H1 (cell line): ENCODE measurements at regions not wholly inside any gene's neighbourhood (a gene's known extent, or its start where the extent isn't known, plus 50 kb on each side); places are given as distances from the start of the nearest gene placed in this dataset.

Experiments
- CTCF ChIA-PET: fragments of 300-600 bp; sonication (Branson Sonifier 250); formaldehyde crosslinking; loops from one replicate; lab custom pipeline; 2021; ENCODE audit not compliant: partially characterized antibody; lab: Charles Lee
- POLR2A ChIA-PET: fragments of 300-600 bp; sonication (Branson Sonifier 250); formaldehyde crosslinking; loops from one replicate; lab custom pipeline; 2021; ENCODE audit warnings: inconsistent platforms; ENCODE audit not compliant: partially characterized antibody; lab: Charles Lee
- DNase-seq, 2 experiments: peaks; one replicate each; pipeline versions ENCODE4 v3.0.0 to v3.0.0-alpha.2; 2010 to 2022; ENCODE audit warnings: low spot score in 2 of 2, low read depth in 1 of 2, mixed read lengths in 1 of 2
- FAIRE-seq: peaks from 2 replicates; lab custom pipeline; 2011; peaks lifted over from hg19 to GRCh38; lab: Jason Lieb, UNC
- H2AFZ ChIP-seq: 2 replicates; pipeline ENCODE4 v1.8.1; 2012; ENCODE audit warnings: low read length, inconsistent platforms
- H2AK5ac ChIP-seq: 2 replicates; pipeline ENCODE4 v1.6.1; 2013; ENCODE audit warnings: low read depth, low read length
- H2BK120ac ChIP-seq: replicated peaks from 2 replicates; pipeline ENCODE3; 2013; ENCODE audit warnings: low read depth, low read length, inconsistent platforms
- H2BK12ac ChIP-seq: 2 replicates; pipeline ENCODE4 v1.6.1; 2013; ENCODE audit warnings: low read depth, low read length
- H2BK15ac ChIP-seq: 2 replicates; pipeline ENCODE4 v1.6.1; 2013; ENCODE audit warnings: low read length
- H2BK20ac ChIP-seq: 2 replicates; pipeline ENCODE4 v1.6.1; 2013; ENCODE audit warnings: low read length
- H2BK5ac ChIP-seq: 2 replicates; pipeline ENCODE4 v1.6.1; 2013; ENCODE audit warnings: low read depth, low read length
- H3K14ac ChIP-seq: 2 replicates; pipeline ENCODE4 v1.6.1; 2013; ENCODE audit warnings: inconsistent platforms; ENCODE audit not compliant: insufficient read length
- H3K18ac ChIP-seq: 2 replicates; pipeline ENCODE4 v1.6.1; 2013; ENCODE audit warnings: low read length; ENCODE audit errors: extremely low read depth
- H3K23ac ChIP-seq: 2 replicates; pipeline ENCODE4 v1.6.1; 2013; ENCODE audit warnings: inconsistent platforms; ENCODE audit not compliant: insufficient read length
- H3K23me2 ChIP-seq: 2 replicates; pipeline ENCODE4 v1.6.1; 2013; ENCODE audit warnings: low read depth, low read length
- H3K27ac ChIP-seq: 2 replicates; pipeline ENCODE4 v1.6.1; 2011; ENCODE audit warnings: low read depth, low read length, inconsistent platforms
- H3K27me3 ChIP-seq, 4 experiments: replicated peaks in 1 of 4; 1 replicate in 1 of 4; 2 replicates in 3 of 4; pipeline versions ENCODE4 v1.6.1 to v1.8.1; 2011 to 2013; ENCODE audit warnings: low read length in 3 of 4, mild to moderate bottlenecking in 3 of 4, inconsistent platforms in 2 of 4, mixed read lengths in 2 of 4, moderate library complexity in 1 of 4; ENCODE audit not compliant: control insufficient read depth in 3 of 4, insufficient read depth in 3 of 4; ENCODE audit errors: extremely low read depth in 1 of 4
- H3K36me3 ChIP-seq, 4 experiments: 2 replicates each; pipeline versions ENCODE4 v1.6.1 to v1.8.1; 2011 to 2013; ENCODE audit warnings: mild to moderate bottlenecking in 4 of 4, low read length in 3 of 4, moderate library complexity in 2 of 4, control low read depth in 1 of 4, inconsistent platforms in 1 of 4; ENCODE audit not compliant: insufficient read depth in 4 of 4, control insufficient read depth in 2 of 4
- H3K4ac ChIP-seq: replicated peaks from 2 replicates; pipeline ENCODE3; 2013; ENCODE audit warnings: low read length, low read depth, mixed read lengths, inconsistent platforms; ENCODE audit not compliant: insufficient read length
- H3K4me1 ChIP-seq, 4 experiments: replicated peaks in 1 of 4; 1 replicate in 1 of 4; 2 replicates in 3 of 4; pipeline versions ENCODE4 v1.6.1 to v1.8.1; 2011 to 2013; ENCODE audit warnings: low read length in 3 of 4, inconsistent platforms in 2 of 4, mixed read lengths in 1 of 4; ENCODE audit not compliant: insufficient read depth in 4 of 4, control insufficient read depth in 3 of 4
- H3K4me2 ChIP-seq, 2 experiments: 2 replicates each; pipeline versions ENCODE4 v1.6.1 to v1.8.1; 2011 to 2013; ENCODE audit warnings: low read depth in 2 of 2, low read length in 2 of 2, control low read depth in 1 of 2, inconsistent platforms in 1 of 2, mild to moderate bottlenecking in 1 of 2; ENCODE audit not compliant: insufficient read depth in 1 of 2
- H3K4me3 ChIP-seq, 4 experiments: fragments of 200-600, 300-600 bp in 1 of 4; sonication (generic), shearing (Covaris generic), sonication (Bioruptor Twin) in 1 of 4; 2 replicates each; pipeline versions ENCODE4 v1.5.1 to v1.8.1; 2011 to 2016; ENCODE audit warnings: low read length in 4 of 4, low read depth in 3 of 4, control low read depth in 2 of 4, inconsistent platforms in 2 of 4, mild to moderate bottlenecking in 2 of 4, mixed read lengths in 1 of 4, moderate library complexity in 1 of 4; ENCODE audit not compliant: insufficient read depth in 2 of 4; ENCODE audit errors: extremely low read depth in 1 of 4
- H3K56ac ChIP-seq: replicated peaks from 2 replicates; pipeline ENCODE3; 2013; ENCODE audit warnings: low read depth, mild to moderate bottlenecking, mixed read lengths, low read length, inconsistent platforms; ENCODE audit not compliant: insufficient read length
- H3K79me1 ChIP-seq: 2 replicates; pipeline ENCODE4 v1.6.1; 2013; ENCODE audit warnings: low read depth, low read length, control low read depth
- H3K79me2 ChIP-seq, 2 experiments: 2 replicates each; pipeline versions ENCODE4 v1.6.1 to v1.8.1; 2012 to 2013; ENCODE audit warnings: low read length in 2 of 2, mild to moderate bottlenecking in 2 of 2, inconsistent platforms in 1 of 2; ENCODE audit not compliant: insufficient read depth in 2 of 2, control insufficient read depth in 1 of 2
- H3K9ac ChIP-seq, 4 experiments: replicated peaks in 1 of 4; 1 replicate in 1 of 4; 2 replicates in 3 of 4; pipeline versions ENCODE4 v1.6.1 to v1.8.1; 2011 to 2013; ENCODE audit warnings: low read depth in 3 of 4, low read length in 3 of 4, control low read depth in 2 of 4, mild to moderate bottlenecking in 2 of 4, moderate library complexity in 2 of 4, inconsistent platforms in 1 of 4; ENCODE audit errors: extremely low read depth in 1 of 4
- H3K9me3 ChIP-seq, 2 experiments: 2 replicates each; pipeline versions ENCODE4 v1.6.1 to v1.8.1; 2012 to 2013; ENCODE audit warnings: mild to moderate bottlenecking in 2 of 2, moderate library complexity in 2 of 2, control low read depth in 1 of 2, inconsistent platforms in 1 of 2, low read depth in 1 of 2, low read length in 1 of 2, mixed read lengths in 1 of 2; ENCODE audit not compliant: insufficient read depth in 2 of 2
- H4K20me1 ChIP-seq, 2 experiments: replicated peaks in 1 of 2; 2 replicates each; pipeline versions ENCODE3 to v1.8.1; 2011 to 2013; ENCODE audit warnings: inconsistent platforms in 2 of 2, low read length in 2 of 2, mild to moderate bottlenecking in 1 of 2; ENCODE audit not compliant: insufficient read depth in 2 of 2, control insufficient read depth in 1 of 2
- H4K5ac ChIP-seq: 2 replicates; pipeline ENCODE4 v1.6.1; 2013; ENCODE audit warnings: low read length, low read depth, mixed read lengths, inconsistent platforms; ENCODE audit not compliant: insufficient read length
- H4K8ac ChIP-seq: 2 replicates; pipeline ENCODE4 v1.8.0; 2013; ENCODE audit warnings: mild to moderate bottlenecking, moderate library complexity, low read length, inconsistent platforms; ENCODE audit not compliant: insufficient read depth; ENCODE audit errors: extremely low read depth
- H4K91ac ChIP-seq: replicated peaks from 2 replicates; pipeline ENCODE3; 2013; ENCODE audit warnings: low read length, mixed read lengths, inconsistent platforms; ENCODE audit not compliant: insufficient read length
- BACH1 ChIP-seq: IDR thresholded peaks from 2 replicates; pipeline ENCODE4 v1.6.1; 2012; ENCODE audit warnings: low read length, improper control_type of control experiment
- BCL11A ChIP-seq, 2 experiments: IDR thresholded peaks; one replicate each; pipeline ENCODE4 v1.6.1; 2011; ENCODE audit warnings: low read depth in 2 of 2, low read length in 2 of 2, mild to moderate bottlenecking in 2 of 2
- CEBPB ChIP-seq: IDR thresholded peaks from 2 replicates; pipeline ENCODE4 v1.6.1; 2012; ENCODE audit warnings: low read depth, low read length
- HDAC6 ChIP-seq: IDR thresholded peaks from one replicate; pipeline ENCODE4 v1.7.1; 2012; ENCODE audit warnings: low read depth, mild to moderate bottlenecking, inconsistent platforms, low read length, moderate library complexity
- JUN ChIP-seq: IDR thresholded peaks from 2 replicates; pipeline ENCODE4 v1.6.1; 2011; ENCODE audit warnings: low read depth, mild to moderate bottlenecking, improper control_type of control experiment, low read length
- KDM1A ChIP-seq: fragments of 200-600, 300-600 bp; sonication (generic); IDR thresholded peaks from 2 replicates; pipeline ENCODE4 v1.7.1; 2016; ENCODE audit warnings: mild to moderate bottlenecking, low read length, borderline replicate concordance
- KDM5A ChIP-seq: fragments of 200-600 bp; IDR thresholded peaks from 2 replicates; pipeline ENCODE4 v1.7.1; 2012; ENCODE audit warnings: mild to moderate bottlenecking, low read length, inconsistent platforms, mixed read lengths
- PHF8 ChIP-seq: fragments of 200-600 bp; sonication (generic); conservative IDR thresholded peaks from 2 replicates; pipeline ENCODE4 v1.7.1; 2012; ENCODE audit warnings: low read depth, mild to moderate bottlenecking, inconsistent platforms, low read length, moderate library complexity
- RNF2 ChIP-seq: fragments of 200-900, 300-1000 bp; sonication (generic); IDR thresholded peaks from 2 replicates; pipeline ENCODE4 v1.7.1; 2016; ENCODE audit warnings: borderline replicate concordance, low read depth, mild to moderate bottlenecking, antibody characterized with exemption, low read length; ENCODE audit not compliant: poor library complexity, severe bottlenecking; ENCODE audit errors: missing control alignments
- SUZ12 ChIP-seq: fragments of 200-600 bp; sonication (generic); IDR thresholded peaks from 2 replicates; pipeline ENCODE4 v1.6.1; 2012; ENCODE audit warnings: mild to moderate bottlenecking, inconsistent platforms, low read length, moderate library complexity, mixed read lengths
- TAF1 ChIP-seq: IDR thresholded peaks from 2 replicates; pipeline ENCODE4 v1.6.1; 2011; ENCODE audit warnings: mild to moderate bottlenecking, low read depth, low read length
- WGBS, 2 experiments: shearing (Covaris generic) in 1 of 2; methylation state at CpG; one replicate each; pipeline versions ENCODE4 v1.1.6 to v1.1.7; 2013 to 2015; ENCODE audit warnings: low lambda C conversion rate in 2 of 2, mixed read lengths in 2 of 2, inconsistent platforms in 1 of 2, low coverage in 1 of 2, missing lambda C conversion rate in 1 of 2; ENCODE audit not compliant: insufficient replicate concordance in 2 of 2, insufficient coverage in 1 of 2, insufficient read length in 1 of 2; ENCODE audit errors: extremely low coverage in 1 of 2, missing lambda C conversion rate in 1 of 2; 5-methylcytosine and 5-hydroxymethylcytosine counted together

- H2BK12ac ChIP-seq = no peak overlapping the region
Observed at GRCh38 chr13:84131249-84131648, 249.0 kb upstream of the SLITRK1 start.

More at GRCh38 chr13:84131249-84131648, 249.0 kb upstream of the SLITRK1 start:
- H3K36me3 ChIP-seq = no peaks in the 10 kb centered on the region
- no peak overlapping the region for H4K5ac ChIP-seq
- DNase-seq (no peak), FAIRE-seq (no peak)
- H3K4ac ChIP-seq = no peak overlapping the region
- H2AFZ ChIP-seq = peak overlapping the region; percentile 31; the same call in 1 of the 2 replicates
- H2BK20ac ChIP-seq = no peak overlapping the region
- H3K9me3 ChIP-seq = no peaks in the 10 kb centered on the region
- no peak overlapping the region for H2BK15ac ChIP-seq
- no peak overlapping the region for H4K91ac ChIP-seq
- no peaks in the 10 kb centered on the region for H3K79me1 ChIP-seq
- H2AK5ac ChIP-seq = no peak overlapping the region
- H2BK120ac ChIP-seq = no peak overlapping the region
- no peaks in the 10 kb centered on the region for H3K79me2 ChIP-seq
- WGBS, 2 experiments = 89% methylated on average over 7 of the region's 7 CpGs; no CpG with 5 or more reads in 1 of the 2 experiments
- no peak overlapping the region for H3K18ac ChIP-seq
- no peak overlapping the region for H2BK5ac ChIP-seq
- H4K8ac ChIP-seq = no peak overlapping the region
- H3K23ac ChIP-seq = no peak overlapping the region
- H3K4me1 ChIP-seq = no peaks in the 10 kb centered on the region
- no peak overlapping the region for H3K27ac ChIP-seq
- ChIA-PET POLR2A (no interaction called here), CTCF (interaction anchor here (1.9 kb wide), 1 partner anchor 9 kb away, joined by 6 read pairs; no protein-coding TSS in a partner anchor)
- H3K27me3 ChIP-seq = no peaks in the 10 kb centered on the region
- TF ChIP-seq KDM5A (no peak), BACH1 (no peak), TAF1 (no peak), SUZ12 (no peak), RNF2 (no peak), CEBPB (no peak), KDM1A (no peak), JUN (no peak), PHF8 (no peak), HDAC6 (no peak), BCL11A (IDR thresholded peaks at IDR 0.05; ENCODE audit: low read depth in 2 of 2, low read length in 2 of 2) (no peak)
- TF ChIP-seq, all 59 proteins: peak for 0
- Histone ChIP-seq H3K4me2 (no peak overlapping the region), H3K56ac (no peak overlapping the region), H3K23me2 (no peaks in the 10 kb centered on the region), H3K9ac (no peak overlapping the region), H4K20me1 (no peaks in the 10 kb centered on the region), H3K4me3 (no peak overlapping the region), H3K14ac (no peak overlapping the region)
